Heart right ventricle (tissue), 16 donors: ENCODE measurements at regions not wholly inside any gene's neighbourhood (a gene's known extent, or its start where the extent isn't known, plus 50 kb on each side); places are given as distances from the start of the nearest gene placed in this dataset.

Source experiments
- ATAC-seq, 8 donors: fragments of 200-7000 bp; cut with Tn5 transposase; one replicate each; pipeline ENCODE4 v1.9.1; 2020; ENCODE audit warnings: mild to moderate bottlenecking in 8 of 8, moderate library complexity in 8 of 8, moderate number of reproducible peaks in 1 of 8
- DNase-seq, 2 donors: peaks; one replicate each; pipeline ENCODE4 v3.0.0-alpha.2; 2020
- H3K27ac ChIP-seq, 10 donors: fragments of 200-600 bp; sonication (generic) in 2 of 10; one replicate each; pipeline versions ENCODE4 v1.5.0 to v1.8.0; 2020 to 2022; ENCODE audit warnings: mild to moderate bottlenecking in 3 of 10
- H3K27me3 ChIP-seq, 7 donors: fragments of 200-600 bp; one replicate each; pipeline ENCODE4 v1.8.0; 2021 to 2022; ENCODE audit warnings: mild to moderate bottlenecking in 2 of 7
- H3K36me3 ChIP-seq, 9 donors: fragments of 200-600 bp; sonication (generic) in 1 of 9; one replicate each; pipeline versions ENCODE4 v1.5.0 to v1.8.0; 2020 to 2022; ENCODE audit warnings: mild to moderate bottlenecking in 2 of 9
- H3K4me1 ChIP-seq, 9 donors: fragments of 200-600 bp; sonication (generic) in 1 of 9; one replicate each; pipeline versions ENCODE4 v1.5.0 to v1.8.0; 2020 to 2022; ENCODE audit warnings: mild to moderate bottlenecking in 4 of 9
- H3K4me3 ChIP-seq, 10 donors: fragments of 200-600 bp; sonication (generic) in 2 of 10; one replicate each; pipeline versions ENCODE4 v1.5.0 to v1.8.0; 2020 to 2022; ENCODE audit warnings: mild to moderate bottlenecking in 7 of 10, moderate library complexity in 2 of 10
- H3K9me3 ChIP-seq, 11 donors: fragments of 200-600 bp in 10 of 11; sonication (generic) in 2 of 11; one replicate each; pipeline versions ENCODE4 v1.5.0 to v1.8.0; 2013 to 2022; ENCODE audit warnings: mild to moderate bottlenecking in 2 of 11, control low read depth in 1 of 11, moderate library complexity in 1 of 11
- WGBS, 2 donors: extraction: QIAGEN DNeasy Blood & Tissue Kit; methylation state at CpG; one replicate each; pipeline ENCODE4 v1.1.7; 2013; ENCODE audit warnings: inconsistent platforms in 1 of 2; 5-methylcytosine and 5-hydroxymethylcytosine counted together
- intact Hi-C, 10 donors: fragments of 100-400 bp; cut with DNase I; formaldehyde crosslinking; loops; one replicate each; pipeline versions ENCODE4 v1.11.1 to v1.14.2; 2022
- TF ChIP-seq, protein P1 (sequence below), 9 donors: fragments of 200-600 bp; sonication (generic) in 2 of 9; IDR thresholded peaks; one replicate each; pipeline versions ENCODE4 v1.5.0 to v1.8.0; 2021 to 2022; ENCODE audit warnings: antibody characterized with exemption in 9 of 9, mild to moderate bottlenecking in 5 of 9, moderate library complexity in 1 of 9
- donor health status: Arrhythmogenic right ventricular cardiomyopathy.
- donor health status: ischemic (EF 13 %, LVEDD 7.1; RV severe dilation, severe dysfunction).
- donor health status: healthy with polysubstance abuse.
- donor health status: DM: no; HTN: yes; CAD: no.
- donor health status: DM: no; HTN: no; CAD: no.
- donor health status: ischemic (EF 25% LVEDD 6.9; RV normal size, moderate dysfunction).
- donor health status: ischemic (EF 25% LVEDD 5.7; RV mildly dilated, moderate dysfunction).
- donor health status: healthy.
- donor health status: DM: yes; HTN: yes; CAD: no.
- donor health status: Ischemic cardiomyopathy.
- donor health status: ischemic (EF 35%, LVEDD 5.7; RV mildly dilated, moderate dysfunction).
- donor health status: nonischemic (EF 11% LVEDD 7.7; RV severe dilation, severe dysfunction).
- donor health status: DM: yes; HTN: yes; CAD: no.
- donor health status: PGD.
- donor health status: ischemic (EF 29% LVEDD 5.4; RV normal size, mild dysfunction).
- donor health status: nonischemic (EF 23%, LVEDD 6.1; RV moderate dilation, normal function).

DNA sequence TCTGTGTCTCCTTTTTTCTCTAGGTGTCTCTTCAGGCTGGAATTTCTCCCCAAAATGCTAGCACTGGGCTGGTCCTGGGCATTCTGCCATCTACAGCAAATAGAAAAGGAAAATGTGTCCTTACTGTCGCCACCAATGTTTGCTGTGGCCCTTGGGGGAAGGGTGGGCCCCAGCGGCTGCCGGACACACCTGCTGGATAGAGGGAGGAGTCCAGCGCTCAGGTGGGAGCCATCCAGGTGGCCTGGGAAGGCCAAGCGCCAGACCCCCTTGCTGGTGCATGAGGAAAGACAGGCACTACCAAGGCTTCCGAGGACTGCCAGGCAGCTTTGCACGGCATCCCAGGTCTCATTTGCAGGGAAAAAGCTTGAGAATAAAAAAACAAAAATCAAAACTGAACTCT lies 147.7 kb upstream of the GATA6 start:
- no peak overlapping the region for H3K27ac ChIP-seq
- H3K36me3 ChIP-seq = no peaks in the 10 kb centered on the region
- H3K9me3 ChIP-seq = peaks cover 0 to 3% (median 0%) of the 10 kb centered on the region in 11 donors
- H3K4me1 ChIP-seq = no peaks in the 10 kb centered on the region
- intact Hi-C loops = loop anchor here in 1 of 10 donors (5.0 kb wide), 1 partner anchor 51 kb away; no protein-coding TSS in a partner anchor
- DNase-seq (no peak), ATAC-seq (no peak)
- whole genome bisulfite sequencing, 2 donors = 92 to 93% methylated on average over 7 of the region's 7 CpGs
- H3K4me3 ChIP-seq = no peak overlapping the region
- peaks cover 0 to under 1% (median 0%) of the 10 kb centered on the region in 7 donors for H3K27me3 ChIP-seq
- TF ChIP-seq, protein P1, sequence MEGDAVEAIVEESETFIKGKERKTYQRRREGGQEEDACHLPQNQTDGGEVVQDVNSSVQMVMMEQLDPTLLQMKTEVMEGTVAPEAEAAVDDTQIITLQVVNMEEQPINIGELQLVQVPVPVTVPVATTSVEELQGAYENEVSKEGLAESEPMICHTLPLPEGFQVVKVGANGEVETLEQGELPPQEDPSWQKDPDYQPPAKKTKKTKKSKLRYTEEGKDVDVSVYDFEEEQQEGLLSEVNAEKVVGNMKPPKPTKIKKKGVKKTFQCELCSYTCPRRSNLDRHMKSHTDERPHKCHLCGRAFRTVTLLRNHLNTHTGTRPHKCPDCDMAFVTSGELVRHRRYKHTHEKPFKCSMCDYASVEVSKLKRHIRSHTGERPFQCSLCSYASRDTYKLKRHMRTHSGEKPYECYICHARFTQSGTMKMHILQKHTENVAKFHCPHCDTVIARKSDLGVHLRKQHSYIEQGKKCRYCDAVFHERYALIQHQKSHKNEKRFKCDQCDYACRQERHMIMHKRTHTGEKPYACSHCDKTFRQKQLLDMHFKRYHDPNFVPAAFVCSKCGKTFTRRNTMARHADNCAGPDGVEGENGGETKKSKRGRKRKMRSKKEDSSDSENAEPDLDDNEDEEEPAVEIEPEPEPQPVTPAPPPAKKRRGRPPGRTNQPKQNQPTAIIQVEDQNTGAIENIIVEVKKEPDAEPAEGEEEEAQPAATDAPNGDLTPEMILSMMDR (IDR thresholded peaks at IDR 0.05) = no peak

GRCh38 chr18:22024924-22025323 lies 144.5 kb upstream of the GATA6 start:
- H3K27me3 ChIP-seq = peaks cover 0 to 4% (median 0%) of the 10 kb centered on the region in 7 donors
- H3K27ac ChIP-seq = no peak overlapping the region
- WGBS, 2 donors = 91 to 94% methylated on average over 3 of the region's 3 CpGs
- DNase-seq (no peak), ATAC-seq (no peak)
- no peak overlapping the region for H3K4me3 ChIP-seq
- H3K9me3 ChIP-seq = no peaks in the 10 kb centered on the region
- H3K4me1 ChIP-seq = no peaks in the 10 kb centered on the region
- TF ChIP-seq, protein P1 (IDR thresholded peaks at IDR 0.05) = no peak
- intact Hi-C loops = loop anchor here in 1 of 10 donors (5.0 kb wide), 1 partner anchor 47 kb away; no protein-coding TSS in a partner anchor
- no peaks in the 10 kb centered on the region for H3K36me3 ChIP-seq

GRCh38 chr18:22026362-22026761 lies 143.0 kb upstream of the GATA6 start:
- Histone ChIP-seq H3K4me1 (no peaks in the 10 kb centered on the region), H3K36me3 (no peaks in the 10 kb centered on the region), H3K27ac (no peak overlapping the region), H3K27me3 (peaks cover 0 to 4% (median 0%) of the 10 kb centered on the region in 7 donors), H3K4me3 (no peak overlapping the region), H3K9me3 (no peaks in the 10 kb centered on the region)
- TF ChIP-seq, protein P1 (IDR thresholded peaks at IDR 0.05) = no peak
- intact Hi-C loops = no loop called here
- no peak for ATAC-seq
- no peak for DNase-seq
- 65 to 80% methylated on average over 9 of the region's 9 CpGs for WGBS, 2 donors

DNA sequence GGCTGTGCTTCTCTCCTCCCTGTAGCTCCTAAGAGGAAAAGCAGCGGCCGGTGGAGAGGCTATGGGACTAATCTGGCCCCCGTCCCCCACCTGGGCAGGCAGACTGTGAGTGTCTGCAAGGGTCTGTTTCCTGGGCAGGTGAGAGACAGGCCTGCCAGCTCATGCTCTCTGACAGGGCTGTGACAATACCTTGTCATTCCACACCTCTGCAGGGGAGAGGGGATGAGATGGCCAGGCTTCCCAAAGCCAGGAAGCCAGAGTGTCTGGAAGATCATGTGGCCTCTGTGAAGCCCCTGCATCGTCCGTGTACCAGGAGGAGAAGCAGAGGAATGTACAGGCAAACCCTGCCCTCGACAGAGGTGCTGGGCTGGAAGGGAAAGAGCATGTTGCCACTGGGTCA lies 142.5 kb upstream of the GATA6 start:
- no peak overlapping the region for H3K27ac ChIP-seq
- H3K4me1 ChIP-seq = no peaks in the 10 kb centered on the region
- WGBS, 2 donors = 61 to 71% methylated on average over 6 of the region's 6 CpGs
- no peak overlapping the region for H3K4me3 ChIP-seq
- intact Hi-C loops = no loop called here
- no peaks in the 10 kb centered on the region for H3K9me3 ChIP-seq
- ATAC-seq (no peak), DNase-seq (no peak)
- H3K27me3 ChIP-seq = peaks cover 0 to 4% (median 0%) of the 10 kb centered on the region in 7 donors
- no peaks in the 10 kb centered on the region for H3K36me3 ChIP-seq
- TF ChIP-seq, protein P1 (IDR thresholded peaks at IDR 0.05) = no peak
